ENCODE measurements at regions not wholly inside any gene's neighbourhood (a gene's known extent, or its start where the extent isn't known, plus 50 kb on each side); places are given as distances from the start of the nearest gene placed in this dataset.

DNA sequence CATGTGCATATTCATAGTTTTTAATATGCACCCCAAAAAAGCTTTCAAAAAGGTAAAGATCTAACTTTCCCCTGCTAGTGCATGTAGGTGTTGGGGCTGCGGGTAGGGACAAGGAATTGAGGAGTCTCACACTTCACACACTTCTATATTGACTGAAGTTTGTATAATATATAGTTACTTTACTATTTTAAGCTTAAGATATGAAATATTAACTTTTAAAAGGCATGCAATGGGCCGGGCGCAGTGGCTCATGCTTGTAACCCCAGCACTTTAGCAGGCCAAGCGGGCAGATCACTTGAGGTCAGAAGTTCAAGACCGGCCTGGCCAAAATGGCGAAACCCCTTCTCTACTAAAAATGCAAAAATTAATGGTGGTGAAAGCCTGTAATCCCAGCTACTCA lies 109.1 kb upstream of the SH3BP4 start:
- Histone ChIP-seq H2AFZ (ENCODE audit: low read depth, low read length) (no peak overlapping the region), H4K20me1 (ENCODE audit: insufficient read depth, low read length) (no peaks in the 10 kb centered on the region), H3K4me3 (ENCODE audit: low read depth in 1 of 2, low read length in 2 of 2) (no peak overlapping the region), H3K9me3 (ENCODE audit: insufficient read depth, low read length, severe bottlenecking) (no peaks in the 10 kb centered on the region), H3K4me2 (ENCODE audit: insufficient read depth, low read length) (no peak overlapping the region), H3K27me3 (ENCODE audit: insufficient read depth, low read length, poor library complexity) (peaks cover 30% of the 10 kb centered on the region), H3K79me2 (ENCODE audit: insufficient read depth, low read length) (no peaks in the 10 kb centered on the region), H3K27ac (ENCODE audit: low read length) (no peak overlapping the region), H3K36me3 (ENCODE audit: insufficient read depth, low read length) (no peaks in the 10 kb centered on the region), H3K9ac (ENCODE audit: low read depth, low read length) (no peak overlapping the region), H3K4me1 (ENCODE audit: insufficient read depth, low read length) (no peaks in the 10 kb centered on the region)
- DNase-seq (no peak), ATAC-seq (ENCODE audit: insufficient read depth, low read depth) (no peak)
- TF ChIP-seq, protein P1, sequence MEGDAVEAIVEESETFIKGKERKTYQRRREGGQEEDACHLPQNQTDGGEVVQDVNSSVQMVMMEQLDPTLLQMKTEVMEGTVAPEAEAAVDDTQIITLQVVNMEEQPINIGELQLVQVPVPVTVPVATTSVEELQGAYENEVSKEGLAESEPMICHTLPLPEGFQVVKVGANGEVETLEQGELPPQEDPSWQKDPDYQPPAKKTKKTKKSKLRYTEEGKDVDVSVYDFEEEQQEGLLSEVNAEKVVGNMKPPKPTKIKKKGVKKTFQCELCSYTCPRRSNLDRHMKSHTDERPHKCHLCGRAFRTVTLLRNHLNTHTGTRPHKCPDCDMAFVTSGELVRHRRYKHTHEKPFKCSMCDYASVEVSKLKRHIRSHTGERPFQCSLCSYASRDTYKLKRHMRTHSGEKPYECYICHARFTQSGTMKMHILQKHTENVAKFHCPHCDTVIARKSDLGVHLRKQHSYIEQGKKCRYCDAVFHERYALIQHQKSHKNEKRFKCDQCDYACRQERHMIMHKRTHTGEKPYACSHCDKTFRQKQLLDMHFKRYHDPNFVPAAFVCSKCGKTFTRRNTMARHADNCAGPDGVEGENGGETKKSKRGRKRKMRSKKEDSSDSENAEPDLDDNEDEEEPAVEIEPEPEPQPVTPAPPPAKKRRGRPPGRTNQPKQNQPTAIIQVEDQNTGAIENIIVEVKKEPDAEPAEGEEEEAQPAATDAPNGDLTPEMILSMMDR (IDR thresholded peaks at IDR 0.05; ENCODE audit: borderline replicate concordance, extremely low read depth, low read length, poor library complexity, severe bottlenecking) = no peak
- TF ChIP-seq EZH2 (IDR thresholded peaks at IDR 0.05; ENCODE audit: borderline replicate concordance, low read depth, low read length, severe bottlenecking) = no peak

DNA sequence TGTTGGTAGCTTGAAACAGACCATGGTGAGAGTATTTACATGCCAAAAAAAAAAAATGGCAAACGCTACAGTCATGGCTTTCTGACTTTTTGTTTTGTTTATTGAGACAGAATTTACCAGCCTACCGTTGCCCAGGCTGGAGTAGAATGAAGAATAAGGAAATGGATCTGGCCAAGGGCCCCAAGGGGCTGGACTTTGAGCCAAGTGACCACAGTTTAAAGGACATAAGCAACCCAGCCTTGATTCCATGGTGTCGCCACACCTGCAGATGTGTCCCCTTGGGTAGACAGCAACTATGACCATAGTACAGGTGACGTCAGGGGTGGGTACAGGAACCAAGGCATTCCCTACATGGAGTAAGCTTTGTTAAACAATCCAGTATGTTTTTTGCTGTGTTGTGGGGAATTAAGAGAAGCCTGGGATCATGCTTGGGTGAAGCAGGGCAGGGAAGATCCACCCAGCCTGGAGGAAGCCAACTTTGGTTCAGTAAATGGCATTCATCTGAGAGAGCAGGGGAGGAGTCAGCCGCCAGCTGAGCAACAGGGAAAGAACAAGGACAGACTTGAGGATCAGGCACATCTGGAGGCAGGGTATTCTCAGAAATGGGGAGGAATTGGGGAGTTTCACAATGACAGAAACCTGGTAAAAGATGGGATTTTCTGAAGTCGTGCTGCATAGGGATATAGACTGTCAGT lies 110.3 kb upstream of the SH3BP4 start:
- H3K4me1 ChIP-seq (ENCODE audit: insufficient read depth, low read length) = no peaks in the 10 kb centered on the region
- no peak overlapping the region for H3K4me3 ChIP-seq (ENCODE audit: low read depth in 1 of 2, low read length in 2 of 2)
- TF ChIP-seq EZH2 (IDR thresholded peaks at IDR 0.05; ENCODE audit: borderline replicate concordance, low read depth, low read length, severe bottlenecking) = no peak
- TF ChIP-seq, protein P1 (IDR thresholded peaks at IDR 0.05; ENCODE audit: borderline replicate concordance, extremely low read depth, low read length, poor library complexity, severe bottlenecking) = no peak
- H3K27ac ChIP-seq (ENCODE audit: low read length) = no peak overlapping the region
- DNase-seq (no peak), ATAC-seq (ENCODE audit: insufficient read depth, low read depth) (no peak)
- no peak overlapping the region for H3K9ac ChIP-seq (ENCODE audit: low read depth, low read length)
- no peaks in the 10 kb centered on the region for H3K9me3 ChIP-seq (ENCODE audit: insufficient read depth, low read length, severe bottlenecking)
- H4K20me1 ChIP-seq (ENCODE audit: insufficient read depth, low read length) = no peaks in the 10 kb centered on the region
- H3K36me3 ChIP-seq (ENCODE audit: insufficient read depth, low read length) = no peaks in the 10 kb centered on the region
- H2AFZ ChIP-seq (ENCODE audit: low read depth, low read length) = no peak overlapping the region
- H3K79me2 ChIP-seq (ENCODE audit: insufficient read depth, low read length) = no peaks in the 10 kb centered on the region
- H3K27me3 ChIP-seq (ENCODE audit: insufficient read depth, low read length, poor library complexity) = peaks cover 32% of the 10 kb centered on the region
- no peak overlapping the region for H3K4me2 ChIP-seq (ENCODE audit: insufficient read depth, low read length)

DNA sequence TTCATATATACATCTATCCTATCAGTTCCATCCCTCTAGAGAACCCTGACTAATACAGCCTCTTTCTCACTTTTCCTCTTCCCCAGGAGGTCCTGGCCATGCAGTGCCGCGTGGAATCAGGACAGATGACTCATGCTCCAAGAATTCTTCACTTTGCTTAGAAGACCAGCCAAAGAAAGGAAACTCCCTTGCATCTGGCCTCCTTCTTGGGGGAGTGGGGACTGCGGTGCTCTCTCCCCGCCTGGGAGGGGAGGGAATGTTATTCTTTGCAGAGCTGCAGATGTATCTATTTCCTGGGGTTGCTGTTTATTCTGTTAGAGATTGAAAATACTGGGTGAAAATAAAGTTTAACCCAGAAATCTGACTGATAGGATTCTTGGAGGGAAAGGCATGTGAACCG lies 111.5 kb upstream of the SH3BP4 start:
- DNase-seq (no peak), ATAC-seq (ENCODE audit: insufficient read depth, low read depth) (no peak)
- no peak overlapping the region for H2AFZ ChIP-seq (ENCODE audit: low read depth, low read length)
- H3K27ac ChIP-seq (ENCODE audit: low read length) = no peak overlapping the region
- TF ChIP-seq, protein P1 (IDR thresholded peaks at IDR 0.05; ENCODE audit: borderline replicate concordance, extremely low read depth, low read length, poor library complexity, severe bottlenecking) = no peak
- TF ChIP-seq EZH2 (IDR thresholded peaks at IDR 0.05; ENCODE audit: borderline replicate concordance, low read depth, low read length, severe bottlenecking) = no peak
- no peak overlapping the region for H3K4me2 ChIP-seq (ENCODE audit: insufficient read depth, low read length)
- no peaks in the 10 kb centered on the region for H3K4me1 ChIP-seq (ENCODE audit: insufficient read depth, low read length)
- no peak overlapping the region for H3K9ac ChIP-seq (ENCODE audit: low read depth, low read length)
- H3K4me3 ChIP-seq (ENCODE audit: low read depth in 1 of 2, low read length in 2 of 2) = no peak overlapping the region
- no peaks in the 10 kb centered on the region for H3K36me3 ChIP-seq (ENCODE audit: insufficient read depth, low read length)
- H3K27me3 ChIP-seq (ENCODE audit: insufficient read depth, low read length, poor library complexity) = peaks cover 35% of the 10 kb centered on the region
- H4K20me1 ChIP-seq (ENCODE audit: insufficient read depth, low read length) = no peaks in the 10 kb centered on the region
- no peaks in the 10 kb centered on the region for H3K9me3 ChIP-seq (ENCODE audit: insufficient read depth, low read length, severe bottlenecking)
- no peaks in the 10 kb centered on the region for H3K79me2 ChIP-seq (ENCODE audit: insufficient read depth, low read length)

Data from DND-41 (cell line).